GM19395 (cell line): ENCODE measurements at regions not wholly inside any gene's neighbourhood (a gene's known extent, or its start where the extent isn't known, plus 50 kb on each side); places are given as distances from the start of the nearest gene placed in this dataset.
"Not testable (repeated sequence)": the region's sequence is repeated elsewhere in the genome, so short reads cannot be mapped to it uniquely, and the experiment has no call there.

ENCODE experiments used
- ATAC-seq: cut with Tn5 transposase; IDR thresholded peaks from one replicate; pipeline ENCODE4 v1.9.1; 2021; ENCODE audit warnings: mild to moderate bottlenecking, moderate library complexity; ENCODE audit not compliant: unreplicated experiment

DNA sequence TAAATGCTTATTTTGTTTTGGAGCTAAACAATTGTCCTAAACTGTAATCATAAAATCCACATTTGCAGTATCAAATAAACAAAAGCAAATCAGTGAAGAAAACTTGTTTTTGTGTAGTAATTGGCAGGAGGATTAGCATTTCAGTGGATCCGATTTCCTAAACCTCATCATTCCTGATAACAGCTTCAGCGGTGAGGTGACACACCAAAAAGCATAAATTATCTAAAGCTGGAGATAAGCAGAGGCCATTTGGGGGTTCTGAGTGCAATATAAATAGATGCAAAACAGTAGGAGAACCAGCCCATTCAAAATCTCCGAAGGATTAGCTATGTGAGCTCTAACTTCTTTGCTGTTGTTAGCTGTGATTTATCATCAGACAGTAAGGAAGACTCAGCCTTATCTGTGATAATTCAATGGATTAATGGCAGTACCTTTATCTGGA, 235.8 kb downstream of the EPHA7 start:
- no peak for ATAC-seq

- no peak for ATAC-seq
Observed at GRCh38 chr6:93182938-93183479, 236.3 kb downstream of the EPHA7 start.

- no peak for ATAC-seq
Observed at GRCh38 chr6:93177918-93178317, 241.4 kb downstream of the EPHA7 start.

GRCh38 chr6:93177438-93177837, 241.9 kb downstream of the EPHA7 start:
- ATAC-seq, result no peak

DNA sequence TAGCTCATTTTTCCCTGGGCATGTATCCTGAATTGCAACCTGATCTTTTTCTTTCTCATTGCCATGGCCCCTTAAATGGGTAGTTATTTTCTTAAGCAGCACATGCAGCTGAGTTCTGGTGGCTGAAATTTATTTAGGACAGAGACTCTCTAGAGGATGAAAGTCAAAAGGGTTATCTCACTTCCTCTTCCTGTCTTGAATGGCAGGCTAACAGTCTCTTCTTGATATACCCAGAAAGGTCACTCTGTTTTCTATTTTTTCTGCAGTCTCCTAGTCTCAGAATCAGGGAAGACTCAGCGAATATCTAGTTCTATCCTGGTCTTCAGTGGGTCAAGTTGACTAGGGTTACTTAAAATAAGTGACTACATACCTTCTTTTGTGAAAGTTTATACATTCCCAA, 243.3 kb downstream of the EPHA7 start:
- ATAC-seq, result peak; percentile 96

- ATAC-seq, result not testable (repeated sequence)
Observed at GRCh38 chr6:93173573-93173972, 245.8 kb downstream of the EPHA7 start.

DNA sequence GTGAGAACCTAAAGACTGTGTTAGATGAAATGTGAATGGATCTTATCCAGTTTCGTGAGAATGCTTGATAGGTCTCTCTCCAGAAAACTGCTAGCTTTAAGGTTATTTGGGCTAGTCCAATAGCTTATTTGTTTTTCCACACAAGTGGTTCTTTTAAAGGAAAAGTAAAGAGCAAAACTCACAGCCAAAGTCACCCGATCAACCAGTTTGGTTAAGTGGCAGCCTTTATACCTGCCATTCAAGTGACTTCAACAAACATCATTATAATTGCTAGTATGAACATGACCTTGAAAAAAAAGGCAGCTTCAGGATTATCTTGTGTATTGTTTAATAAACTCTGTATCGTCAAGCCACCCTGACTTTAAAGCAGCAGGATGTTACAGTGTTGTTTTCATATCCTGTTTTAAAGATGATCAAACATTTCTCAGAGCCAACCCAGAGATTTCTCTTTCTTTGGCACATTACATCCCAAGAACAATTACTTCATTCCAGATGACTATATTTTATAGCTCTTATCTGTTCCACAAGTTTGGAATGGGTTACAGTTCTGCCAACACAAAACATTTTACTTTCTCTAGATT, 253.4 kb downstream of the EPHA7 start:
- no peak for ATAC-seq

GRCh38 chr6:93164781-93165180, 254.6 kb downstream of the EPHA7 start:
- ATAC-seq, result no peak

DNA sequence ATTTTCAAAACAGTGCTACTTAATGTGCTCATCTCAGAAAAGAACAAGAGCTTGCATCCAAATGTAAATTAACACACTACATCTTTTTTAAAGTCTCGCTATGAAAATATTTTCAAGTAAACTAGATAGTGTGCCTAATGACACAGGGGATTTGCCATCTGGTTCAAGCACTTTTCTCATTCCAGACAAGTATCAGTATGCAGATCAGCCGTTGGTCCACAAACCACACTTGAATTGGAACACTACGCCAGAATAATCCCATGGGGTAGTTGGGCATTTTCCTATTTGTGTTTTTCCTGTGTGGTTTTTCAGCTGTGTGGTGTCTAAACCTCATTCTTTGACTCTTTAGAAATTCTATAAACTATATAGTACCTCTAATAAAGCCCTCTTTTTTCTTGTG, 256.2 kb downstream of the EPHA7 start:
- ATAC-seq, result no peak

GRCh38 chr6:93139408-93140081, 279.8 kb downstream of the EPHA7 start:
- peak; percentile 82 for ATAC-seq

DNA sequence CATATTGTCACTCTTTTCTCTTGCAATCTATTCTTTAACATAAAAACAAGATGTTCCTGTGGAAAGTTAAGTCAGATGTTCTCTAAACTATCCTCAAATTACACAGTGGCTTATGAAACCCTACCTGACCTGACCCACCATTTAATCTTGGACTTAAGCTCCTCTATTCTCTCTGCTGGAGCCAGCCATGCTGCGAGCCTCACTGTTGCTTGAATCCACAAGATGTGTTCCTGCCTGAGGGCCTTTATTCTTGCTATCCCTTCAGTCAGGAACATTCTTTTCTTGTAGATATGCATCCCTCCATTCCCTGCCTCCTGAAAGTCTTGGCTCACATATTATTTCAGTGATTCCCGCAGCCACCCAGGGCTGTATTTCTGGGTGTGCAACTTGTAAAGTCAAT, 283.2 kb downstream of the EPHA7 start:
- ATAC-seq, result no peak

DNA sequence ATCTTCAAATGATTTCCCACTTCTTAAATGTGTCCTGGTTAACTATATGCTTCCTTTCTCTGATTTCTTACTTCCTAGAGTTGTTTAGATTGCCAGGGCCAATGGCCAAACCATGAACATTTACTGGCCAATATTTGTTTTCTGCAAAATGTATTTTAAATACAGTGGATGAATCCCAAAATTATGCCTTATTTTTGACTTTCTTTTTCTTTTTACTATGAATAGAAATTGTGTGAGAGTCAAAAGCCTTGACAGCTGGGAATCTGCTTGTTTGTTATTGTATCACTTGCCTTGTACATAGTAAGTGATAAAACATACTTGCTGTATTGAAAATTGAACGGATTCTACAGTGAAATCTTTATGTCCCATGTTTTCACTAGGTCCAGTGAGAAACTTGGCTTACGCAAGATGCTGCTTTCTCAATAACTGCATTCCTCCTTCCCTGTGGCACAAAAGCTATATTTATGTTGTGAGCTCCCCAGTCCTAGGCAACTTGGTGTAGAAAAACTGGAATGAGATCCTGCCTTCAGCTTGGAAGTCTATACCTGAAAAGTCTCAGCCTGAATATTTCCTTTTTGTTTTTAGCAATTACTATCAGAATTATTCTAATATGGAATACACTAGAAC, 295.2 kb downstream of the EPHA7 start:
- no peak for ATAC-seq

DNA sequence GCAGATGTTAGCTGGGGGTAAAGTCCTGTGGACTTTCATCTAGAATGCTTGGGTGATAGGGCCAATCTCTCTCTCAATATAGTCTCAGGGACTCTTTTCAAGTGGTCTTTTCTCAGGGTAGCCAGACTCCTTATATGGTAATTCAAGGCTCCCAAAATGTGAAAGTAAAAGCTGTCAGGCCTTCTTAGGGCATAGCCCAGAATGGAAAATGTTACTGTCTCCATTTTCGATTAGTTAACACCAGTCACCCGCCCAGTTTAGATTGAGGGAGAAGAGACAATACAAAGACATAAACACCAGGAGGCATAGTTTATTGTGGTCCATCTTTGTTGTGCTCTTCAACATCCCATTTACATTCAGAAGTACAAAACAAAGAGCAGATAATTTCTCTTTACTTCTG, 295.8 kb downstream of the EPHA7 start:
- ATAC-seq, result no peak

DNA sequence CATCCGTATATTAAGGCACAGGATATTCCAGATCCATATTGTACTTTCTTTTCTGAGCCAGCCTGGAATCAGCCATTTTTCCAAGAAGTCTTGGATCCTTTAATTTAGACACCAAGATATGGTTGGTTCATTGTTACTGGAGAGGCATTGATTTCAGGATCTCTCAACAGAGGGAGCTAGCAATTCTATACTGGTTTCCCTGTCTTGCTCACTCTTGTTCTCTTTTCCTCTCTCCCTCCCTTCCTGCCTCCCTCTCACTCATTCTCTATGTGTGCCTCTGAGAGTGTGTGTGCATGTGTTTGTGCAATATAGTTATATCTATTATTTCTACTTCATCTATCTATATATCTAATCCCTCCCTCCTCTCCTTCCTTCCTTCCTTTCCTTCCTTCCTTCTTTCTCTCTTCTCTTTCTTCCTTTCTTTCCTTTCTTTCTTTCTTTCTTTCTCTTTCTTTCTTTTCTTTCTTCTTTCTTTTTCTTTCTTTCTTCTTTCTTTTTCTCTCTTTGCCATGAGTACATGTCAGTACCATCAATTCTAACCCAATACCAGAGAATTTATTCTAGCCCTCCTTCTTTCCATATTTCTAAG, 299.1 kb downstream of the EPHA7 start:
- ATAC-seq, result no peak

GRCh38 chr6:93105907-93106306, 313.5 kb downstream of the EPHA7 start:
- ATAC-seq, result no peak

GRCh38 chr6:93105017-93105416, 314.3 kb downstream of the EPHA7 start:
- ATAC-seq, result no peak

GRCh38 chr6:93104195-93104817, 315.1 kb downstream of the EPHA7 start:
- no peak for ATAC-seq

GRCh38 chr6:93088621-93089501, 330.5 kb downstream of the EPHA7 start:
- no peak for ATAC-seq

GRCh38 chr6:93087606-93088005, 331.8 kb downstream of the EPHA7 start:
- no peak for ATAC-seq

DNA sequence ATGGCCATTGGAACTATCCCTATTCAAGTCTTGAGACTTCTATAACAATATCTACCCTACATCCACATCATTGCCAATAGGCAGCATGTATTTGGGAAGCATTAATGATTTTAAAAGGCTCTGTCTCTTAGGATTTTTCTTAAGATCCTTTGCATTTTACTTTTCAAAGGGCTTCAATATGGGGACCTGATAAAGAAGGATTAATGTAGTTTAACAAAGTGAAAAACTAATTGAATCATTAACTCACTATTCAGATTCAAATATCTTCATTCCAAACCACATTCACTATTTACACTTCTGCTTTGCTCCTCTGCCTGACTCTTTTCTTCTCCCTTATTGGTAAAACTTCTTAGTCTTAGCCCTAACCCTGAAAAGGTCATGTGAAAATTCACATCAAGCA, 333.0 kb downstream of the EPHA7 start:
- ATAC-seq, result no peak
